K562 (cell line): ENCODE measurements at regions not wholly inside any gene's neighbourhood (a gene's known extent, or its start where the extent isn't known, plus 50 kb on each side); places are given as distances from the start of the nearest gene placed in this dataset.

Experiments used
- CTCFL ChIP-seq: IDR thresholded peaks from 2 replicates; pipeline ENCODE4 v1.6.1; 2011; ENCODE audit warnings: borderline replicate concordance, low read depth, mild to moderate bottlenecking, moderate library complexity, low read length; ENCODE audit not compliant: insufficient read depth, poor library complexity, severe bottlenecking
- E2F3 ChIP-seq: fragments of 250-450 bp; sonication (Bioruptor Pico); IDR thresholded peaks from 2 replicates; pipeline ENCODE4 v1.4.0; 2020; ENCODE audit warnings: mild to moderate bottlenecking
- ETS2 ChIP-seq: IDR thresholded peaks from 2 replicates; pipeline ENCODE4 v1.6.1; 2016; ENCODE audit warnings: borderline replicate concordance, missing genetic modification characterization, mild to moderate bottlenecking, moderate library complexity, missing compliant biosample characterization; ENCODE audit not compliant: poor library complexity, severe bottlenecking
- GTF2E2 ChIP-seq: fragments of 200-800 bp; sonication (Bioruptor generic); IDR thresholded peaks from 2 replicates; pipeline ENCODE4 v1.6.1; 2016; ENCODE audit warnings: missing genetic modification characterization, missing compliant biosample characterization
- SAP30 ChIP-seq: fragments of 200-600 bp; sonication (generic); IDR thresholded peaks from 2 replicates; pipeline ENCODE4 v1.6.1; 2012; ENCODE audit warnings: borderline replicate concordance, low read depth, mild to moderate bottlenecking, moderate library complexity, low read length, control low read depth, inconsistent platforms; ENCODE audit not compliant: insufficient read depth, poor library complexity, severe bottlenecking
- SP2 ChIP-seq: IDR thresholded peaks from 2 replicates; pipeline ENCODE4 v1.6.1; 2011; ENCODE audit warnings: mild to moderate bottlenecking, low read depth, low read length, moderate library complexity; ENCODE audit not compliant: poor library complexity, severe bottlenecking; ENCODE audit errors: extremely low read depth
- SRSF3 ChIP-seq: fragments of 200-400 bp; formaldehyde crosslinking; IDR thresholded peaks from 2 replicates; pipeline ENCODE4 v1.6.1; 2016; ENCODE audit warnings: mild to moderate bottlenecking, low read length, moderate library complexity; ENCODE audit not compliant: insufficient read depth
- STAT5A ChIP-seq: IDR thresholded peaks from 2 replicates; pipeline ENCODE4 v1.6.1; 2012; ENCODE audit warnings: low read length, inconsistent platforms, borderline replicate concordance
- STAT5B ChIP-seq: fragments of 250-450 bp; sonication (Bioruptor Pico); IDR thresholded peaks from 2 replicates; pipeline ENCODE4 v1.8.0; 2021; ENCODE audit warnings: mild to moderate bottlenecking, inconsistent platforms
- STAT6 ChIP-seq: sonication (generic); formaldehyde crosslinking; IDR thresholded peaks from 2 replicates; pipeline ENCODE4 v1.8.1; 2023; ENCODE audit warnings: mild to moderate bottlenecking, missing genetic modification reagents
- TF ChIP-seq, protein P1 (sequence below): sonication (generic); formaldehyde crosslinking; IDR thresholded peaks from 2 replicates; pipeline ENCODE4 v1.8.0; 2022; ENCODE audit warnings: mild to moderate bottlenecking, missing genetic modification reagents

DNA sequence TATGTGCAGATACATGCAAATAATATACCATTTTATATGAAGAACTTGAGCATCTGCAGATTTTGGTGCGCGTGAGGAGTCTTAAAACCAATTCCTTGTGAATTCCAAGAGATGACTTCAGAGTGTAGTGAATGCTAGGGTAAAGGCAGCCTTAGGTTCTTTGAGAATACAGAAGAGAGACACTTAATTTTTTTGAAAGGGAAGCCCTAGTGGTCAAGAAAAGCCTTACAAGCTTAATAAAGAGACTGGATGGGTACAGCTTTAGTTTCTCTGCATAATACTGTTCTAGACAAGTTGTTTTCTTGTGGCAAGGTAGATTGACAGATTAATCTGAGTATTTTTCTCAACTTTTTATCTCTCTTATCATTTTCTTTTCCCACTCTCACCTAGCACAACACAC lies 636.5 kb downstream of the DNAJB9 start (continued):
- TF ChIP-seq, protein P1, sequence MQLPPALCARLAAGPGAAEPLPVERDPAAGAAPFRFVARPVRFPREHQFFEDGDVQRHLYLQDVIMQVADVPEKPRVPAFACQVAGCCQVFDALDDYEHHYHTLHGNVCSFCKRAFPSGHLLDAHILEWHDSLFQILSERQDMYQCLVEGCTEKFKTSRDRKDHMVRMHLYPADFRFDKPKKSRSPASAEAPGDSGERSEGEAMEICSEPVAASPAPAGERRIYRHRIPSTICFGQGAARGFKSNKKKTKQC (CRISPR knock-in tag) = no peak
- TF ChIP-seq STAT5A (no peak), STAT5B (CRISPR knock-in tag) (no peak), SRSF3 (no peak), ETS2 (tag) (no peak), SAP30 (no peak), SP2 (no peak), STAT6 (CRISPR knock-in tag) (no peak), CTCFL (no peak), E2F3 (no peak), GTF2E2 (tag) (no peak)
